SU-DHL-6 (cell line): ENCODE measurements at regions not wholly inside any gene's neighbourhood (a gene's known extent, or its start where the extent isn't known, plus 50 kb on each side); places are given as distances from the start of the nearest gene placed in this dataset.
"Not testable (repeated sequence)": the region's sequence is repeated elsewhere in the genome, so short reads cannot be mapped to it uniquely, and the experiment has no call there.

Experiments used
- H2AFZ ChIP-seq: fragments of 200-600 bp; sonication (generic); 2 replicates; pipeline ENCODE4 v1.6.1; 2014; ENCODE audit warnings: low read depth, mild to moderate bottlenecking, moderate library complexity, mixed read lengths, antibody characterized with exemption, low read length; ENCODE audit not compliant: severe bottlenecking
- H3F3A ChIP-seq: fragments of 200-600 bp; shearing (Covaris generic); 2 replicates; pipeline ENCODE4 v1.6.0; 2016; ENCODE audit warnings: antibody characterized with exemption, mild to moderate bottlenecking; ENCODE audit not compliant: insufficient read depth
- H3K27ac ChIP-seq: fragments of 200-600 bp; sonication (generic); 2 replicates; pipeline ENCODE4 v1.5.1; 2016; ENCODE audit warnings: low read depth, mild to moderate bottlenecking, low read length, moderate library complexity, mixed read lengths
- H3K27me3 ChIP-seq: fragments of 200-600 bp; sonication (generic), shearing (Covaris generic); 2 replicates; pipeline ENCODE4 v1.6.0; 2014; ENCODE audit warnings: mild to moderate bottlenecking, low read length
- H3K36me3 ChIP-seq: fragments of 200-600 bp; sonication (generic); 2 replicates; pipeline ENCODE4 v1.6.1; 2014; ENCODE audit warnings: mild to moderate bottlenecking, low read length, mixed read lengths
- H3K4me2 ChIP-seq: fragments of 300-600, 200-600 bp; shearing (Covaris generic), sonication (generic); 2 replicates; pipeline ENCODE4 v1.6.0; 2014; ENCODE audit warnings: low read length, low read depth, mild to moderate bottlenecking; ENCODE audit not compliant: poor library complexity, severe bottlenecking
- H3K4me3 ChIP-seq: fragments of 200-600 bp; sonication (generic); 2 replicates; pipeline ENCODE4 v1.5.1; 2014; ENCODE audit warnings: antibody characterized with exemption, low read length, mild to moderate bottlenecking, mixed read lengths; ENCODE audit not compliant: insufficient read depth, poor library complexity, severe bottlenecking
- H3K79me2 ChIP-seq: fragments of 200-600 bp; sonication (generic); 2 replicates; pipeline ENCODE4 v1.6.1; 2014; ENCODE audit warnings: mild to moderate bottlenecking, low read length, moderate library complexity; ENCODE audit not compliant: insufficient read depth
- H3K9ac ChIP-seq: fragments of 200-600 bp; sonication (generic); 2 replicates; pipeline ENCODE4 v1.7.0; 2014; ENCODE audit warnings: mild to moderate bottlenecking, low read length
- H3K9me2 ChIP-seq: fragments of 200-600 bp; sonication (generic); replicated peaks from 2 replicates; pipeline ENCODE4 v1.6.1; 2014; ENCODE audit warnings: low read length; ENCODE audit not compliant: insufficient read depth
- H3K9me3 ChIP-seq: fragments of 200-600 bp; sonication (generic); 2 replicates; pipeline ENCODE4 v1.6.1; 2014; ENCODE audit warnings: low read length, mixed read lengths; ENCODE audit not compliant: insufficient read depth
- H4K20me1 ChIP-seq: fragments of 200-600 bp; sonication (generic); 2 replicates; pipeline ENCODE4 v1.6.1; 2014; ENCODE audit warnings: low read depth, mild to moderate bottlenecking, antibody characterized with exemption, low read length, moderate library complexity, mixed read lengths
- EZH2phosphoT487 ChIP-seq: fragments of 200-600 bp; sonication (generic), shearing (Covaris generic); conservative IDR thresholded peaks from 2 replicates; pipeline ENCODE4 v1.6.1; 2018; ENCODE audit warnings: mild to moderate bottlenecking, antibody characterized with exemption, low read length, moderate library complexity, mixed read lengths
- TF ChIP-seq, protein P1 (sequence below): fragments of 200-600 bp; sonication (generic); IDR thresholded peaks from one replicate; pipeline ENCODE4 v1.5.1; 2017; ENCODE audit warnings: antibody characterized with exemption, mild to moderate bottlenecking, low read length, moderate library complexity; ENCODE audit not compliant: insufficient read depth, poor library complexity, severe bottlenecking

DNA sequence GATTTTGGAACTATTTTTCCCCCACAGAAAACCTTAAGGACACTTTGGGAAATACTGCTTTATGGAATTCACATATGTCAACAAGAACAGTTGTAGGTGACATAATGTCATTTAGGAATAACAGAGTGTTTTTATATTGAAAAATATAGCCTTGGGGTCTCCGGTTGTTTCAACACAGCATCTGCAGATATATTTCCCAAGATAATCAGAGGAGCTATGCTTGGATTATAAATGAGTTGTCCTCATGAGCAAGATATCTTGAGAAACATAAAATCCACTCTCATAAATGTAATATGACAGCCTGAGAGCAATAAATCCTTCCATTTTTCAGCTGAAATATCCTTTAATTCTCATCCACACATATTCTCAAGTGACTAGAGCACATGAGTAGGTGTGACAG is 473.7 kb upstream of the LMCD1 start:
- H4K20me1 ChIP-seq = no peaks in the 10 kb centered on the region
- H2AFZ ChIP-seq = no peak overlapping the region
- no peak overlapping the region for H3K9ac ChIP-seq
- H3K27ac ChIP-seq = no peak overlapping the region
- no peaks in the 10 kb centered on the region for H3F3A ChIP-seq
- H3K27me3 ChIP-seq = no peaks in the 10 kb centered on the region
- no peak overlapping the region for H3K4me3 ChIP-seq
- H3K79me2 ChIP-seq = no peaks in the 10 kb centered on the region
- H3K9me2 ChIP-seq = no peaks in the 10 kb centered on the region
- H3K36me3 ChIP-seq = no peaks in the 10 kb centered on the region
- no peak overlapping the region for H3K4me2 ChIP-seq
- no peaks in the 10 kb centered on the region for H3K9me3 ChIP-seq
- TF ChIP-seq EZH2phosphoT487 = no peak
- TF ChIP-seq, protein P1, sequence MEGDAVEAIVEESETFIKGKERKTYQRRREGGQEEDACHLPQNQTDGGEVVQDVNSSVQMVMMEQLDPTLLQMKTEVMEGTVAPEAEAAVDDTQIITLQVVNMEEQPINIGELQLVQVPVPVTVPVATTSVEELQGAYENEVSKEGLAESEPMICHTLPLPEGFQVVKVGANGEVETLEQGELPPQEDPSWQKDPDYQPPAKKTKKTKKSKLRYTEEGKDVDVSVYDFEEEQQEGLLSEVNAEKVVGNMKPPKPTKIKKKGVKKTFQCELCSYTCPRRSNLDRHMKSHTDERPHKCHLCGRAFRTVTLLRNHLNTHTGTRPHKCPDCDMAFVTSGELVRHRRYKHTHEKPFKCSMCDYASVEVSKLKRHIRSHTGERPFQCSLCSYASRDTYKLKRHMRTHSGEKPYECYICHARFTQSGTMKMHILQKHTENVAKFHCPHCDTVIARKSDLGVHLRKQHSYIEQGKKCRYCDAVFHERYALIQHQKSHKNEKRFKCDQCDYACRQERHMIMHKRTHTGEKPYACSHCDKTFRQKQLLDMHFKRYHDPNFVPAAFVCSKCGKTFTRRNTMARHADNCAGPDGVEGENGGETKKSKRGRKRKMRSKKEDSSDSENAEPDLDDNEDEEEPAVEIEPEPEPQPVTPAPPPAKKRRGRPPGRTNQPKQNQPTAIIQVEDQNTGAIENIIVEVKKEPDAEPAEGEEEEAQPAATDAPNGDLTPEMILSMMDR = no peak

DNA sequence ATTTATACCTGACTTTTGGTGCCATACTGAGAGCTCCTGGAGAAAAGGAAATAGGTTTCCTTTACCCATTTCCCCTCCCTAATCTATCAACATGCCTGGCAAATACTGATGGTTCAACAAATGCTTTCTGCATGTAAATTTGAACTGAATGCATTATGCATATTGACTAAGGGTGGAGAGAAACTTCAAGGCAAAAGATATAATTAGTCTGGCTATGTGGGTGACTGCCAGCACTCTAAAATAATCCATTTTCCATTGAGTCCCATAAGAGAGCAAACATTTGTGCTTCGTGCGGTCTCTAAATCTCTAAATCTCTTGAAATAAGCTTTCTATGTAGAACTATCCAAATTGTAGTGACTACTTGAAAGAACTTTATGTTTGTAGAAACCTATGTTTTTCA is 451.3 kb upstream of the LMCD1 start:
- no peaks in the 10 kb centered on the region for H4K20me1 ChIP-seq
- H3K27me3 ChIP-seq = no peaks in the 10 kb centered on the region
- H3K4me2 ChIP-seq = no peak overlapping the region
- H3K9me3 ChIP-seq = no peaks in the 10 kb centered on the region
- H3K79me2 ChIP-seq = no peaks in the 10 kb centered on the region
- H3K9ac ChIP-seq = no peak overlapping the region
- H3F3A ChIP-seq = no peaks in the 10 kb centered on the region
- no peak overlapping the region for H3K27ac ChIP-seq
- no peak overlapping the region for H3K4me3 ChIP-seq
- H3K36me3 ChIP-seq = no peaks in the 10 kb centered on the region
- H3K9me2 ChIP-seq = no peaks in the 10 kb centered on the region; the same call in 1 of the 2 replicates
- TF ChIP-seq EZH2phosphoT487 = no peak
- TF ChIP-seq, protein P1 = no peak
- H2AFZ ChIP-seq = no peak overlapping the region

DNA sequence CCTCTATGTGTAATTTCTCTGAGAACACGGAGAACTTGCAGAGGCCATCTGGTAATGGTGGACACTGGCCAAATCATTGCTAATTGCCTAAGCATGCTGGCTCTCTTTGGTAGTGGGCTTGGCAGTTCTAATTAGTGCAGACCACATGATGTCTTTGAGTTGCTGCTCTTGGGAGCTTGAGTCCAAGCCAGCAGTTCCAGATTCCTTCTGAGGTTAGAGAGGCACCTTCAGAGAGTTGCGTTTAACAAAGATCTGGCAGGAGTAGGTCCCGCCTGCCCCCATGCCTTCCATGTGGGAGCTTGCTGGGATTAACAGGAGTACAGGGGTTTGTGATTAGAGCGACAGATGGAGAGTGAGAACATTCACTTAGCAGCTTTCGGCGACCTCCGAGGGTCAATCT is 449.0 kb upstream of the LMCD1 start:
- Histone ChIP-seq H3K4me2 (no peak overlapping the region), H3K4me3 (no peak overlapping the region), H2AFZ (no peak overlapping the region), H3K79me2 (no peaks in the 10 kb centered on the region), H3K36me3 (no peaks in the 10 kb centered on the region), H4K20me1 (no peaks in the 10 kb centered on the region), H3K9ac (no peak overlapping the region), H3K27ac (no peak overlapping the region), H3K9me2 (no peaks in the 10 kb centered on the region; the same call in 1 of the 2 replicates), H3K27me3 (no peaks in the 10 kb centered on the region), H3F3A (no peaks in the 10 kb centered on the region), H3K9me3 (no peaks in the 10 kb centered on the region)
- TF ChIP-seq EZH2phosphoT487 = no peak
- TF ChIP-seq, protein P1 = no peak

DNA sequence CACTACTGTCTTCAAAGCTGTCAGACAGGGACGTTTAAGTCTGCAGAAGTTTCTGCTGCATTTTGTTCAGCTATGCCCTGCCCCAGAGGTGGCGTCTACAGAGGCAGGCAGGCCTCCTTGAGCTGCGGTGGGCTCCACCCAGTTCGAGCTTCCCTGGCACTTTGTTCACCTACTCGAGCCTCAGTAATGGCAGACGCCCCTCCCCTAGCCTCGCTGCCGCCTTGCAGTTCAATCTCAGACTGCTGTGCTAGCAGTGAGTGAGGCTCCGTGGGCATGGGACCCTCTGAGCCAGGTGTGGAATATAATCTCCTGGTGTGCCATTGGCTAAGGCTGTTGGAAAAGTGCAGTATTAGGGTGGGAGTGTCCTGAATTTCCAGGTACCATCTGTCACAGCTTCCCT is 433.5 kb upstream of the LMCD1 start:
- not testable (repeated sequence) for H3K27ac ChIP-seq, H3K4me2 ChIP-seq, H3K9me3 ChIP-seq, H3K4me3 ChIP-seq, H3K36me3 ChIP-seq, H3K79me2 ChIP-seq, H3K27me3 ChIP-seq, H2AFZ ChIP-seq, H3K9me2 ChIP-seq, H4K20me1 ChIP-seq, H3F3A ChIP-seq, H3K9ac ChIP-seq
